K562 (cell line): ENCODE measurements at regions not wholly inside any gene's neighbourhood (a gene's known extent, or its start where the extent isn't known, plus 50 kb on each side); places are given as distances from the start of the nearest gene placed in this dataset.

Experiments used
- ERF ChIP-seq: fragments of 450-650 bp; formaldehyde crosslinking; IDR thresholded peaks from 2 replicates; pipeline ENCODE4 v1.4.0; 2020; ENCODE audit warnings: mild to moderate bottlenecking, mixed read lengths
- JUND ChIP-seq, 2 experiments: IDR thresholded peaks; 2 replicates in 1 of 2; 3 replicates in 1 of 2; pipeline ENCODE4 v1.6.1; 2011; ENCODE audit warnings: borderline replicate concordance in 2 of 2, low read depth in 2 of 2, low read length in 2 of 2, improper control_type of control experiment in 1 of 2, missing biosample characterization in 1 of 2, missing genetic modification characterization in 1 of 2, missing genetic modification reagents in 1 of 2
- KHSRP ChIP-seq: fragments of 450-650 bp; IDR thresholded peaks from 2 replicates; pipeline ENCODE4 v1.6.1; 2017
- NONO ChIP-seq, 2 experiments: fragments of 200-400 bp in 1 of 2; fragments of 450-650 bp in 1 of 2; formaldehyde crosslinking in 1 of 2; IDR thresholded peaks; 2 replicates each; pipeline ENCODE4 v1.6.1; 2017; ENCODE audit warnings: low read depth in 2 of 2, mild to moderate bottlenecking in 2 of 2, moderate library complexity in 2 of 2, low read length in 1 of 2
- RCOR1 ChIP-seq, 2 experiments: IDR thresholded peaks; 2 replicates each; pipeline ENCODE4 v1.6.1; 2012; ENCODE audit warnings: low read depth in 2 of 2, low read length in 2 of 2, borderline replicate concordance in 1 of 2, improper control_type of control experiment in 1 of 2
- RNF219 ChIP-seq: fragments of 250-450 bp; sonication (Bioruptor Pico); IDR thresholded peaks from 2 replicates; pipeline ENCODE4 v1.5.0; 2022; ENCODE audit warnings: mild to moderate bottlenecking
- SIN3B ChIP-seq: fragments of 450-650 bp; IDR thresholded peaks from 2 replicates; pipeline ENCODE4 v1.6.1; 2017; ENCODE audit warnings: low read depth, mild to moderate bottlenecking, moderate library complexity
- SMARCA5 ChIP-seq: fragments of 450-650 bp; IDR thresholded peaks from 2 replicates; pipeline ENCODE4 v1.6.1; 2016
- TAF7 ChIP-seq: fragments of 450-650 bp; IDR thresholded peaks from 2 replicates; pipeline ENCODE4 v1.6.1; 2016; ENCODE audit warnings: missing genetic modification characterization, missing compliant biosample characterization
- ZFP36 ChIP-seq: fragments of 150-350 bp; IDR thresholded peaks from 2 replicates; pipeline ENCODE4 v1.6.1; 2018; ENCODE audit warnings: low read length, low read depth; ENCODE audit not compliant: partially characterized antibody
- ZNF175 ChIP-seq: fragments of 200-800 bp; sonication (Bioruptor generic); IDR thresholded peaks from 2 replicates; pipeline ENCODE4 v1.6.1; 2016; ENCODE audit warnings: low read depth, mild to moderate bottlenecking, missing genetic modification characterization, missing compliant biosample characterization
- ZNF253 ChIP-seq: fragments of 250-450 bp; sonication (Bioruptor Pico); conservative IDR thresholded peaks from 2 replicates; pipeline ENCODE4 v1.6.1; 2021; ENCODE audit warnings: mild to moderate bottlenecking
- ZNF282 ChIP-seq: sonication (generic); formaldehyde crosslinking; IDR thresholded peaks from 2 replicates; pipeline ENCODE4 v1.8.1; 2023; ENCODE audit warnings: missing genetic modification reagents
- TF ChIP-seq, protein P1 (sequence below): fragments of 250-450 bp; sonication (Bioruptor Pico); IDR thresholded peaks from 2 replicates; pipeline ENCODE4 v1.4.0; 2020
- TF ChIP-seq, protein P2 (sequence below): sonication (generic); formaldehyde crosslinking; IDR thresholded peaks from 2 replicates; pipeline ENCODE4 v1.8.0; 2022; ENCODE audit warnings: missing genetic modification reagents, mild to moderate bottlenecking, borderline replicate concordance
- TF ChIP-seq, protein P3 (sequence below): fragments of 450-650 bp; formaldehyde crosslinking; IDR thresholded peaks from 2 replicates; pipeline ENCODE4 v1.4.0; 2020; ENCODE audit warnings: mild to moderate bottlenecking, mixed read lengths
- TF ChIP-seq, protein P4 (sequence below), 2 experiments: fragments of 450-650 bp in 1 of 2; sonication (generic) in 1 of 2; formaldehyde crosslinking; conservative IDR thresholded peaks; 2 replicates each; pipeline versions ENCODE4 v1.4.0 to v1.8.1; 2020 to 2022; ENCODE audit warnings: mild to moderate bottlenecking in 1 of 2, missing genetic modification reagents in 1 of 2

DNA sequence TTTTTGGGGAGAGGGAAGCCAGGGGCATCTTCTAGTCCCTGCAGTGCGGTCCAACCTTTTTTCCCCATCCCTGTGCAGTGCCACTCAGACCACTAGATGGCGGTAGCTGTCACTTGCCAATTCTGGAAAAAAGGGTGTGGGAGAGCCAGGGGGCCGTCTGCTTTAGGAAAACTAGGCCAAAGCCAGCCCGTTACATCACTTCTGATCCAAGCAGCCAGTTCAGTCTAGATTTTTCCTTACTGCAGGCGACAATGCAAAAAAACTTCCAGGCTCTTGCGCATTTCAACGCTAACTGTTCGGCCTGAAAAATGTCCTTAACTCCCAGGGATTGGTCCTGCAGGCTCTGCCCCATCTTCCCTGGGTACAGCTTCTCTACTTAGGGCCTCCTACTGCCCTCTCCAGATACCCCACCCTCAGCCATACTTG lies 69.2 kb upstream of the CES5A start (continued):
- TF ChIP-seq SMARCA5 (no peak), ERF (CRISPR knock-in tag) (no peak), NONO (IDR thresholded peaks at IDR 0.05; ENCODE audit: low read depth in 2 of 2, low read length in 1 of 2) (no peak), TAF7 (tag) (no peak), RNF219 (CRISPR knock-in tag) (no peak), ZNF282 (CRISPR knock-in tag) (no peak), SIN3B (no peak), RCOR1 (IDR thresholded peaks at IDR 0.05; ENCODE audit: borderline replicate concordance in 1 of 2, low read depth in 2 of 2, low read length in 2 of 2) (peak in 1 of 2 experiments; percentile 43; a peak in 1 of 4 replicates), ZNF253 (CRISPR knock-in tag) (no peak), KHSRP (no peak), ZFP36 (no peak), ZNF175 (CRISPR knock-in tag) (no peak), JUND (IDR thresholded peaks at IDR 0.05; ENCODE audit: borderline replicate concordance, low read depth, low read length) (0 out of 2 replicates have a peak, but pooled peaks have one; percentile 19), JUND (tag; IDR thresholded peaks at IDR 0.05; ENCODE audit: borderline replicate concordance, low read depth, low read length) (no peak)
- TF ChIP-seq, protein P1, sequence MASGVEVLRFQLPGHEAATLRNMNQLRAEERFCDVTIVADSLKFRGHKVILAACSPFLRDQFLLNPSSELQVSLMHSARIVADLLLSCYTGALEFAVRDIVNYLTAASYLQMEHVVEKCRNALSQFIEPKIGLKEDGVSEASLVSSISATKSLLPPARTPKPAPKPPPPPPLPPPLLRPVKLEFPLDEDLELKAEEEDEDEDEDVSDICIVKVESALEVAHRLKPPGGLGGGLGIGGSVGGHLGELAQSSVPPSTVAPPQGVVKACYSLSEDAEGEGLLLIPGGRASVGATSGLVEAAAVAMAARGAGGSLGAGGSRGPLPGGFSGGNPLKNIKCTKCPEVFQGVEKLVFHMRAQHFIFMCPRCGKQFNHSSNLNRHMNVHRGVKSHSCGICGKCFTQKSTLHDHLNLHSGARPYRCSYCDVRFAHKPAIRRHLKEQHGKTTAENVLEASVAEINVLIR (CRISPR knock-in tag): no peak
- TF ChIP-seq, protein P2, sequence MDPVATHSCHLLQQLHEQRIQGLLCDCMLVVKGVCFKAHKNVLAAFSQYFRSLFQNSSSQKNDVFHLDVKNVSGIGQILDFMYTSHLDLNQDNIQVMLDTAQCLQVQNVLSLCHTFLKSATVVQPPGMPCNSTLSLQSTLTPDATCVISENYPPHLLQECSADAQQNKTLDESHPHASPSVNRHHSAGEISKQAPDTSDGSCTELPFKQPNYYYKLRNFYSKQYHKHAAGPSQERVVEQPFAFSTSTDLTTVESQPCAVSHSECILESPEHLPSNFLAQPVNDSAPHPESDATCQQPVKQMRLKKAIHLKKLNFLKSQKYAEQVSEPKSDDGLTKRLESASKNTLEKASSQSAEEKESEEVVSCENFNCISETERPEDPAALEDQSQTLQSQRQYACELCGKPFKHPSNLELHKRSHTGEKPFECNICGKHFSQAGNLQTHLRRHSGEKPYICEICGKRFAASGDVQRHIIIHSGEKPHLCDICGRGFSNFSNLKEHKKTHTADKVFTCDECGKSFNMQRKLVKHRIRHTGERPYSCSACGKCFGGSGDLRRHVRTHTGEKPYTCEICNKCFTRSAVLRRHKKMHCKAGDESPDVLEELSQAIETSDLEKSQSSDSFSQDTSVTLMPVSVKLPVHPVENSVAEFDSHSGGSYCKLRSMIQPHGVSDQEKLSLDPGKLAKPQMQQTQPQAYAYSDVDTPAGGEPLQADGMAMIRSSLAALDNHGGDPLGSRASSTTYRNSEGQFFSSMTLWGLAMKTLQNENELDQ (CRISPR knock-in tag): no peak
- TF ChIP-seq, protein P3, sequence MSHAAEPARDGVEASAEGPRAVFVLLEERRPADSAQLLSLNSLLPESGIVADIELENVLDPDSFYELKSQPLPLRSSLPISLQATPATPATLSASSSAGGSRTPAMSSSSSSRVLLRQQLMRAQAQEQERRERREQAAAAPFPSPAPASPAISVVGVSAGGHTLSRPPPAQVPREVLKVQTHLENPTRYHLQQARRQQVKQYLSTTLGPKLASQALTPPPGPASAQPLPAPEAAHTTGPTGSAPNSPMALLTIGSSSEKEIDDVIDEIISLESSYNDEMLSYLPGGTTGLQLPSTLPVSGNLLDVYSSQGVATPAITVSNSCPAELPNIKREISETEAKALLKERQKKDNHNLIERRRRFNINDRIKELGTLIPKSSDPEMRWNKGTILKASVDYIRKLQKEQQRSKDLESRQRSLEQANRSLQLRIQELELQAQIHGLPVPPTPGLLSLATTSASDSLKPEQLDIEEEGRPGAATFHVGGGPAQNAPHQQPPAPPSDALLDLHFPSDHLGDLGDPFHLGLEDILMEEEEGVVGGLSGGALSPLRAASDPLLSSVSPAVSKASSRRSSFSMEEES (CRISPR knock-in tag): no peak
- TF ChIP-seq, protein P4, sequence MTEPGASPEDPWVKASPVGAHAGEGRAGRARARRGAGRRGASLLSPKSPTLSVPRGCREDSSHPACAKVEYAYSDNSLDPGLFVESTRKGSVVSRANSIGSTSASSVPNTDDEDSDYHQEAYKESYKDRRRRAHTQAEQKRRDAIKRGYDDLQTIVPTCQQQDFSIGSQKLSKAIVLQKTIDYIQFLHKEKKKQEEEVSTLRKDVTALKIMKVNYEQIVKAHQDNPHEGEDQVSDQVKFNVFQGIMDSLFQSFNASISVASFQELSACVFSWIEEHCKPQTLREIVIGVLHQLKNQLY (CRISPR knock-in tag; conservative IDR thresholded peaks at IDR 0.05): no peak
